ENCODE measurements at regions not wholly inside any gene's neighbourhood (a gene's known extent, or its start where the extent isn't known, plus 50 kb on each side); places are given as distances from the start of the nearest gene placed in this dataset.

DNA sequence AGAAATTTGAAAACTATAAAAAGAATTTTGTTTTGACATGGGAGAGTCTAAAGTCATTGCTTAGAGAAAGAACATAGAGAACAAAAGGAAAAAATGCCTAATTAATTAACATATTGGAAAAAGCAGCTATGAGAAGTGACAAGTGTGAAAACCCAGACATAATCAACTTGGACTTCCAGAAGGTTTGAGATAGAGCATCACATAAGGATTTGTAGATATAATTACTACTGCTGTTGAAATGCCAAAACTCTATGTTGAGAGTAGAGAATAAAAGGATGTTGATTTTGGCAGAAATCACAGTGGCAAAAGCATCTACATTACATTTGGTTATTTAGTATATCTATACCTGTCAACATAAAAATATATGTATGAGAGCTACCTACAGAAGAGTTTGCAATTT, 135.1 kb downstream of the SLC41A2 start:
- no peak for DNase-seq (ENCODE audit: low read depth)
- in situ Hi-C loops (cut with HindIII; ENCODE audit: low pct_unique_long_range_greater_than_20kb, low sequenced_read_pairs), result no loop called here

- no peak for DNase-seq (ENCODE audit: low read depth)
- in situ Hi-C loops (cut with HindIII; ENCODE audit: low pct_unique_long_range_greater_than_20kb, low sequenced_read_pairs), result no loop called here
Observed at GRCh38 chr12:104816845-104817503, 141.1 kb downstream of the SLC41A2 start.

GRCh38 chr12:104815935-104816334, 142.2 kb downstream of the SLC41A2 start:
- in situ Hi-C loops (cut with HindIII; ENCODE audit: low pct_unique_long_range_greater_than_20kb, low sequenced_read_pairs), result no loop called here

GRCh38 chr12:104814944-104815343, 143.1 kb downstream of the SLC41A2 start:
- DNase-seq (ENCODE audit: low read depth), result no peak
- in situ Hi-C loops (cut with HindIII; ENCODE audit: low pct_unique_long_range_greater_than_20kb, low sequenced_read_pairs), result no loop called here

More at GRCh38 chr12:104815935-104816334, 142.2 kb downstream of the SLC41A2 start:
- DNase-seq (ENCODE audit: low read depth), result no peak
